HG03442 (cell line): ENCODE measurements at regions not wholly inside any gene's neighbourhood (a gene's known extent, or its start where the extent isn't known, plus 50 kb on each side); places are given as distances from the start of the nearest gene placed in this dataset.
A peak's percentile ranks its signal among the peaks of the same experiment; 100 is the strongest.

ENCODE experiments used
- ATAC-seq: cut with Tn5 transposase; IDR thresholded peaks from one replicate; pipeline ENCODE4 v1.9.1; 2021; ENCODE audit warnings: mild to moderate bottlenecking, moderate library complexity; ENCODE audit not compliant: unreplicated experiment

- no peak for ATAC-seq
These were observed 104.9 kb upstream of the CXCR4 start for GRCh38 chr2:136222862-136223261.

GRCh38 chr2:136221026-136221425 lies 103.1 kb upstream of the CXCR4 start:
- ATAC-seq = no peak

- ATAC-seq = no peak
These were observed 102.0 kb upstream of the CXCR4 start for GRCh38 chr2:136219963-136220362.

- no peak for ATAC-seq
These were observed 101.4 kb upstream of the CXCR4 start for GRCh38 chr2:136219341-136219740.

GRCh38 chr2:136217996-136218395 lies 100.0 kb upstream of the CXCR4 start:
- ATAC-seq = peak; percentile 62

GRCh38 chr2:136215908-136216472 lies 98.0 kb upstream of the CXCR4 start:
- no peak for ATAC-seq

GRCh38 chr2:136215449-136215848 lies 97.5 kb upstream of the CXCR4 start:
- no peak for ATAC-seq

GRCh38 chr2:136214307-136215200 lies 96.6 kb upstream of the CXCR4 start:
- ATAC-seq = peak; percentile 24

- no peak for ATAC-seq
These were observed 95.9 kb upstream of the CXCR4 start for GRCh38 chr2:136213836-136214235.

GRCh38 chr2:136212426-136213378 lies 94.8 kb upstream of the CXCR4 start:
- peak; percentile 85 for ATAC-seq

GRCh38 chr2:136211701-136212100 lies 93.8 kb upstream of the CXCR4 start:
- ATAC-seq = no peak

- no peak for ATAC-seq
These were observed 92.9 kb upstream of the CXCR4 start for GRCh38 chr2:136210822-136211221.

- no peak for ATAC-seq
These were observed 92.5 kb upstream of the CXCR4 start for GRCh38 chr2:136210455-136210805.

- ATAC-seq = no peak
These were observed 91.9 kb upstream of the CXCR4 start for GRCh38 chr2:136209561-136210454.

- no peak for ATAC-seq
These were observed 90.9 kb upstream of the CXCR4 start for GRCh38 chr2:136208682-136209420.

GRCh38 chr2:136207665-136208064 lies 89.7 kb upstream of the CXCR4 start:
- ATAC-seq = no peak

- ATAC-seq = peak; percentile 48
These were observed 89.2 kb upstream of the CXCR4 start for GRCh38 chr2:136207030-136207623.

GRCh38 chr2:136206613-136207012 lies 88.7 kb upstream of the CXCR4 start:
- peak; percentile 96 for ATAC-seq

- ATAC-seq = no peak
These were observed 87.7 kb upstream of the CXCR4 start for GRCh38 chr2:136205615-136206014.
